ENCODE measurements at regions not wholly inside any gene's neighbourhood (a gene's known extent, or its start where the extent isn't known, plus 50 kb on each side); places are given as distances from the start of the nearest gene placed in this dataset.

GRCh38 chr14:31994391-31995033 is 82.6 kb upstream of the ARHGAP5 start:
- TF ChIP-seq CTCF (IDR thresholded peaks at IDR 0.05; ENCODE audit: low read depth, low read length, poor library complexity, severe bottlenecking) = no peak
- TF ChIP-seq EZH2phosphoT487 (IDR thresholded peaks at IDR 0.05; ENCODE audit: borderline replicate concordance, low read length) = no peak

All from DOHH2 (cell line).